K562 (cell line): ENCODE measurements at regions not wholly inside any gene's neighbourhood (a gene's known extent, or its start where the extent isn't known, plus 50 kb on each side); places are given as distances from the start of the nearest gene placed in this dataset.

Experiments used
- ATAC-seq: fragments of 200-7000 bp; cut with Tn5 transposase; 3 replicates; pipeline ENCODE4 v1.9.1; 2020; ENCODE audit warnings: moderate library complexity
- BruUV-seq: library from RNA; stranded (reverse); fragments of 400-500 nt; replicated peaks from 2 replicates; lab custom pipeline; 2021; lab: Mats Ljungman, UMichigan
- CTCF ChIA-PET: fragments of 300-600 bp; formaldehyde crosslinking; extraction: SDS; loops from one replicate; lab custom pipeline; 2021; ENCODE audit warnings: low intra/inter-chr PET ratio; lab: Yijun Ruan, JAX
- POLR2A ChIA-PET: fragments of 300-600, 350-650 bp; sonication (Branson Sonifier 250); formaldehyde crosslinking; extraction: SDS; loops from one replicate; lab custom pipeline; 2021; ENCODE audit warnings: antibody characterized with exemption, inconsistent platforms; lab: Yijun Ruan, JAX
- DNase-seq, 4 experiments: peaks; one replicate each; pipeline versions ENCODE4 v3.0.0 to v3.0.0-alpha.2; 2011 to 2018; ENCODE audit warnings: low spot score in 3 of 4, mixed read lengths in 3 of 4; ENCODE audit errors: extremely low read depth in 1 of 4
- FAIRE-seq: peaks from 2 replicates; lab custom pipeline; 2011; peaks lifted over from hg19 to GRCh38; lab: Jason Lieb, UNC
- H2AFZ ChIP-seq: 2 replicates; pipeline ENCODE4 v1.6.0; 2011; ENCODE audit warnings: low read depth, low read length, control low read depth, inconsistent platforms
- H3K27ac ChIP-seq: fragments of 200-600 bp; 3 replicates; pipeline ENCODE4 v1.8.0; 2011; ENCODE audit warnings: low read depth, mild to moderate bottlenecking, control low read depth, inconsistent platforms, low read length, moderate library complexity, mixed read lengths; ENCODE audit errors: extremely low read depth
- H3K27me3 ChIP-seq, 2 experiments: fragments of 300-600 bp in 1 of 2; 2 replicates in 1 of 2; 3 replicates in 1 of 2; pipeline versions ENCODE4 v1.6.0 to v1.8.0; 2011; ENCODE audit warnings: inconsistent platforms in 2 of 2, low read length in 2 of 2, mild to moderate bottlenecking in 1 of 2, mixed read lengths in 1 of 2, moderate library complexity in 1 of 2; ENCODE audit not compliant: control insufficient read depth in 2 of 2, insufficient read depth in 2 of 2
- H3K36me3 ChIP-seq: fragments of 300-600 bp; 3 replicates; pipeline ENCODE4 v1.8.0; 2011; ENCODE audit warnings: mild to moderate bottlenecking, low read length, inconsistent platforms; ENCODE audit not compliant: control insufficient read depth, insufficient read depth
- H3K4me1 ChIP-seq, 2 experiments: fragments of 200-600 bp in 1 of 2; replicated peaks in 1 of 2; 2 replicates in 1 of 2; 3 replicates in 1 of 2; pipeline versions ENCODE4 v1.5.1 to v1.8.0; 2011; ENCODE audit warnings: inconsistent platforms in 2 of 2, low read length in 2 of 2, mild to moderate bottlenecking in 1 of 2, mixed read lengths in 1 of 2, moderate library complexity in 1 of 2; ENCODE audit not compliant: control insufficient read depth in 2 of 2, insufficient read depth in 2 of 2
- H3K4me2 ChIP-seq: 2 replicates; pipeline ENCODE4 v1.6.1; 2011; ENCODE audit warnings: low read length, control low read depth, inconsistent platforms, mixed read lengths; ENCODE audit not compliant: insufficient read depth
- H3K4me3 ChIP-seq: fragments of 200-600 bp; sonication (generic), shearing (Covaris generic); 2 replicates; pipeline ENCODE4 v1.5.1; 2016; ENCODE audit warnings: control low read depth, inconsistent platforms
- H3K79me2 ChIP-seq: fragments of 200-600 bp; 3 replicates; pipeline ENCODE4 v1.8.0; 2011; ENCODE audit warnings: low read length, inconsistent platforms; ENCODE audit not compliant: control insufficient read depth, insufficient read depth
- H3K9ac ChIP-seq, 2 experiments: 2 replicates each; pipeline versions ENCODE4 v1.6.0 to v1.6.1; 2011; ENCODE audit warnings: low read depth in 2 of 2, low read length in 2 of 2, control low read depth in 1 of 2, inconsistent platforms in 1 of 2, mild to moderate bottlenecking in 1 of 2, mixed read lengths in 1 of 2; ENCODE audit not compliant: insufficient read depth in 1 of 2
- H3K9me1 ChIP-seq: one replicate; pipeline ENCODE4 v1.6.0; 2011; ENCODE audit warnings: inconsistent platforms, mild to moderate bottlenecking, low read length, moderate library complexity; ENCODE audit not compliant: control insufficient read depth, insufficient read depth
- H3K9me3 ChIP-seq: replicated peaks from 2 replicates; pipeline ENCODE4 v1.5.1; 2011; ENCODE audit warnings: low read depth, low read length, inconsistent platforms; ENCODE audit not compliant: control insufficient read depth, insufficient read depth
- H4K20me1 ChIP-seq: replicated peaks from 2 replicates; pipeline ENCODE4 v1.6.1; 2011; ENCODE audit warnings: low read length, inconsistent platforms, mixed read lengths; ENCODE audit not compliant: control insufficient read depth, insufficient read depth
- MYNN ChIP-seq, 2 experiments: sonication (generic); formaldehyde crosslinking in 1 of 2; IDR thresholded peaks; 2 replicates each; pipeline versions ENCODE4 v1.5.0 to v1.6.1; 2016 to 2020; ENCODE audit warnings: antibody characterized with exemption in 1 of 2, missing genetic modification reagents in 1 of 2
- NFATC3 ChIP-seq: fragments of 450-650 bp; IDR thresholded peaks from 2 replicates; pipeline ENCODE4 v1.6.1; 2017; ENCODE audit warnings: mild to moderate bottlenecking
- ZKSCAN3 ChIP-seq: fragments of 250-450 bp; sonication (Bioruptor Pico); IDR thresholded peaks from 2 replicates; pipeline ENCODE4 v1.4.0; 2020
- ZZZ3 ChIP-seq: fragments of 450-650 bp; IDR thresholded peaks from 2 replicates; pipeline ENCODE4 v1.6.1; 2016; ENCODE audit warnings: antibody characterized with exemption, mild to moderate bottlenecking, moderate library complexity
- WGBS: fragments of 100-300 bp; shearing (Covaris generic); methylation state at CpG from one replicate; pipeline ENCODE4 v1.1.6; 2016; ENCODE audit warnings: low coverage, mixed read lengths; ENCODE audit not compliant: insufficient coverage; ENCODE audit errors: missing lambda C conversion rate; 5-methylcytosine and 5-hydroxymethylcytosine counted together
- in situ Hi-C: fragments of 300-500 bp; cut with MboI; formaldehyde crosslinking; loops from 4 replicates; pipeline ENCODE4 v1.15.0; 2018; ENCODE audit warnings: inconsistent platforms, mixed read lengths
- intact Hi-C: fragments of 100-400 bp; cut with micrococcal nuclease; formaldehyde crosslinking; loops from 2 replicates; pipeline ENCODE4 v1.14.2; 2022

GRCh38 chrX:35858906-35859305 is 60.6 kb upstream of the CFAP47 start (continued):
- TF ChIP-seq ZZZ3 (no peak), MYNN (IDR thresholded peaks at IDR 0.05) (no peak), MYNN (CRISPR knock-in tag; IDR thresholded peaks at IDR 0.05) (no peak)

- TF ChIP-seq NFATC3, result no peak
- TF ChIP-seq ZKSCAN3 (CRISPR knock-in tag), result no peak
- no peak overlapping the region for H3K4me2 ChIP-seq
- H3K27me3 ChIP-seq, result no peaks in the 10 kb centered on the region
- intact Hi-C loops, result no loop called here
- no peak for FAIRE-seq
- no peaks in the 10 kb centered on the region for H3K9me3 ChIP-seq
- no peak overlapping the region for H3K27ac ChIP-seq
- ChIA-PET CTCF (no interaction called here), POLR2A (no interaction called here)
- H3K4me3 ChIP-seq, result no peak overlapping the region
- no peak for DNase-seq
- H2AFZ ChIP-seq, result no peak overlapping the region
- H3K9ac ChIP-seq, result no peak overlapping the region
- no TSS peak for BruUV-seq
- no peak for ATAC-seq
- H3K36me3 ChIP-seq, result no peaks in the 10 kb centered on the region
- no peaks in the 10 kb centered on the region for H3K9me1 ChIP-seq
- 0% methylated on average over 2 of the region's 2 CpGs for WGBS
- H3K4me1 ChIP-seq, result no peaks in the 10 kb centered on the region
- H3K79me2 ChIP-seq, result no peaks in the 10 kb centered on the region
- H4K20me1 ChIP-seq, result no peaks in the 10 kb centered on the region
- in situ Hi-C loops, result no loop called here
Measured at GRCh38 chrX:35868501-35868900, 51.0 kb upstream of the CFAP47 start.
